Caco-2 (cell line): ENCODE measurements at regions not wholly inside any gene's neighbourhood (a gene's known extent, or its start where the extent isn't known, plus 50 kb on each side); places are given as distances from the start of the nearest gene placed in this dataset.

Experiments
- BruUV-seq: library from RNA; stranded (reverse); fragments of 400-500 nt; replicated peaks from 2 replicates; lab custom pipeline; 2021; lab: Mats Ljungman, UMichigan
- CTCF ChIA-PET: fragments of 300-600 bp; sonication (Branson Sonifier 250); formaldehyde crosslinking; loops from one replicate; lab custom pipeline; 2022; ENCODE audit warnings: antibody characterized with exemption; lab: Charles Lee
- POLR2A ChIA-PET: fragments of 300-600 bp; sonication (Branson Sonifier 250); formaldehyde crosslinking; loops from one replicate; lab custom pipeline; 2022; ENCODE audit warnings: antibody characterized with exemption; lab: Charles Lee
- DNase-seq, 2 experiments: peaks; one replicate each; pipeline versions ENCODE4 v3.0.0 to v3.0.0-alpha.2; 2020 to 2022
- H3K27me3 ChIP-seq: replicated peaks from 2 replicates; pipeline ENCODE4 v1.6.0; 2011; ENCODE audit warnings: low read length; ENCODE audit not compliant: control insufficient read depth, insufficient read depth
- H3K36me3 ChIP-seq: 2 replicates; pipeline ENCODE4 v1.5.1; 2011; ENCODE audit warnings: low read length; ENCODE audit not compliant: control insufficient read depth, insufficient read depth
- H3K4me1 ChIP-seq: fragments of 250-450 bp; sonication (Bioruptor Pico); 2 replicates; pipeline ENCODE4 v1.5.1; 2020; ENCODE audit warnings: mild to moderate bottlenecking
- H3K4me3 ChIP-seq: 2 replicates; pipeline ENCODE4 v1.5.1; 2011; ENCODE audit warnings: low read depth, mild to moderate bottlenecking, control low read depth, low read length
- H3K9me3 ChIP-seq: fragments of 250-450 bp; sonication (Bioruptor Pico); 2 replicates; pipeline ENCODE4 v1.5.1; 2020; ENCODE audit warnings: mild to moderate bottlenecking, moderate library complexity
- H3K27ac Mint-ChIP-seq: one replicate; pipeline ENCODE4 v1.8.0; 2022; ENCODE audit warnings: mixed read lengths; ENCODE audit not compliant: unreplicated experiment
- H3K27me3 Mint-ChIP-seq: one replicate; pipeline ENCODE4 v1.8.0; 2022; ENCODE audit warnings: mixed read lengths; ENCODE audit not compliant: insufficient read depth, unreplicated experiment
- H3K36me3 Mint-ChIP-seq: one replicate; pipeline ENCODE4 v1.8.0; 2022; ENCODE audit warnings: mild to moderate bottlenecking, mixed read lengths; ENCODE audit not compliant: insufficient read depth, unreplicated experiment
- H3K4me1 Mint-ChIP-seq: one replicate; pipeline ENCODE4 v1.8.0; 2022; ENCODE audit warnings: low read depth, mixed read lengths; ENCODE audit not compliant: unreplicated experiment
- H3K4me3 Mint-ChIP-seq: one replicate; pipeline ENCODE4 v1.8.0; 2022; ENCODE audit warnings: mild to moderate bottlenecking, moderate library complexity, mixed read lengths; ENCODE audit not compliant: unreplicated experiment
- H3K9me3 Mint-ChIP-seq: one replicate; pipeline ENCODE4 v1.8.0; 2022; ENCODE audit warnings: mixed read lengths; ENCODE audit not compliant: unreplicated experiment
- CTCF ChIP-seq, 2 experiments: fragments of 200-600 bp in 1 of 2; IDR thresholded peaks; 1 replicate in 1 of 2; 2 replicates in 1 of 2; pipeline versions ENCODE4 v1.5.1 to v1.8.0; 2011 to 2022; ENCODE audit warnings: antibody characterized with exemption in 1 of 2, control low read depth in 1 of 2, inconsistent platforms in 1 of 2, low read depth in 1 of 2, low read length in 1 of 2, mild to moderate bottlenecking in 1 of 2, moderate library complexity in 1 of 2; ENCODE audit not compliant: insufficient read depth in 1 of 2, severe bottlenecking in 1 of 2, unreplicated experiment in 1 of 2
- intact Hi-C: fragments of 100-400 bp; cut with micrococcal nuclease; formaldehyde crosslinking; loops from one replicate; pipeline ENCODE4 v1.10.0; 2022; ENCODE audit not compliant: unreplicated experiment

GRCh38 chr6:28809947-28810658 lies 113.7 kb downstream of the TRIM27 start:
- Histone ChIP-seq H3K36me3 (no peaks in the 10 kb centered on the region), H3K4me1 (no peaks in the 10 kb centered on the region), H3K9me3 (no peaks in the 10 kb centered on the region), H3K4me3 (peak overlapping the region; percentile 35), H3K27me3 (no peaks in the 10 kb centered on the region)
- no peaks in the 10 kb centered on the region for H3K4me1 Mint-ChIP-seq
- DNase-seq: no peak
- TF ChIP-seq CTCF (IDR thresholded peaks at IDR 0.05; ENCODE audit: insufficient read depth in 1 of 2, low read depth in 1 of 2, low read length in 1 of 2, severe bottlenecking in 1 of 2, unreplicated experiment in 1 of 2): peak in 1 of 2 experiments; percentile 47
- intact Hi-C loops: loop anchor here (2.0 kb wide), 1 partner anchor 123 kb away; no protein-coding TSS in a partner anchor
- no peaks in the 10 kb centered on the region for H3K9me3 Mint-ChIP-seq
- peak overlapping the region; percentile 74 for H3K4me3 Mint-ChIP-seq
- ChIA-PET POLR2A (interaction anchor here (1.2 kb wide), 1 partner anchor 206 kb away, joined by 4 read pairs; no protein-coding TSS in a partner anchor), CTCF (no interaction called here)
- no TSS peak for BruUV-seq
- H3K36me3 Mint-ChIP-seq: peaks cover 21% of the 10 kb centered on the region
- H3K27me3 Mint-ChIP-seq: no peaks in the 10 kb centered on the region
- no peak overlapping the region for H3K27ac Mint-ChIP-seq

GRCh38 chr6:28810659-28811053 lies 113.1 kb downstream of the TRIM27 start:
- no peaks in the 10 kb centered on the region for H3K4me1 ChIP-seq
- Mint-ChIP-seq H3K4me3 (peak overlapping the region; percentile 74), H3K36me3 (peaks cover 21% of the 10 kb centered on the region), H3K4me1 (no peaks in the 10 kb centered on the region), H3K27me3 (no peaks in the 10 kb centered on the region), H3K27ac (no peak overlapping the region), H3K9me3 (no peaks in the 10 kb centered on the region)
- BruUV-seq: no TSS peak
- DNase-seq: no peak
- no peaks in the 10 kb centered on the region for H3K9me3 ChIP-seq
- no peaks in the 10 kb centered on the region for H3K27me3 ChIP-seq
- no peak for TF ChIP-seq CTCF (IDR thresholded peaks at IDR 0.05; ENCODE audit: insufficient read depth in 1 of 2, low read depth in 1 of 2, low read length in 1 of 2, severe bottlenecking in 1 of 2, unreplicated experiment in 1 of 2)
- peak overlapping the region; percentile 18 for H3K4me3 ChIP-seq
- intact Hi-C loops: loop anchor here (2.0 kb wide), 1 partner anchor 124 kb away; no protein-coding TSS in a partner anchor
- ChIA-PET POLR2A (interaction anchor here (1.2 kb wide), 1 partner anchor 205 kb away, joined by 4 read pairs; no protein-coding TSS in a partner anchor), CTCF (no interaction called here)
- H3K36me3 ChIP-seq: no peaks in the 10 kb centered on the region

GRCh38 chr6:28811873-28812272 lies 111.9 kb downstream of the TRIM27 start:
- ChIA-PET CTCF (no interaction called here), POLR2A (no interaction called here)
- TF ChIP-seq CTCF (IDR thresholded peaks at IDR 0.05; ENCODE audit: insufficient read depth in 1 of 2, low read depth in 1 of 2, low read length in 1 of 2, severe bottlenecking in 1 of 2, unreplicated experiment in 1 of 2): no peak
- H3K36me3 ChIP-seq: no peaks in the 10 kb centered on the region
- intact Hi-C loops: loop anchor here (2.0 kb wide), 1 partner anchor 125 kb away; no protein-coding TSS in a partner anchor
- H3K27me3 ChIP-seq: no peaks in the 10 kb centered on the region
- no peak overlapping the region for H3K4me3 ChIP-seq
- DNase-seq: peak in 1 of 2 experiments; percentile 17
- Mint-ChIP-seq H3K9me3 (no peaks in the 10 kb centered on the region), H3K27ac (no peak overlapping the region), H3K27me3 (no peaks in the 10 kb centered on the region), H3K4me1 (peaks cover 1% of the 10 kb centered on the region), H3K4me3 (no peak overlapping the region), H3K36me3 (peaks cover 24% of the 10 kb centered on the region)
- H3K9me3 ChIP-seq: no peaks in the 10 kb centered on the region
- BruUV-seq: no TSS peak
- no peaks in the 10 kb centered on the region for H3K4me1 ChIP-seq
